ENCODE measurements at regions not wholly inside any gene's neighbourhood (a gene's known extent, or its start where the extent isn't known, plus 50 kb on each side); places are given as distances from the start of the nearest gene placed in this dataset.
"Not testable (repeated sequence)": the region's sequence is repeated elsewhere in the genome, so short reads cannot be mapped to it uniquely, and the experiment has no call there.

DNA sequence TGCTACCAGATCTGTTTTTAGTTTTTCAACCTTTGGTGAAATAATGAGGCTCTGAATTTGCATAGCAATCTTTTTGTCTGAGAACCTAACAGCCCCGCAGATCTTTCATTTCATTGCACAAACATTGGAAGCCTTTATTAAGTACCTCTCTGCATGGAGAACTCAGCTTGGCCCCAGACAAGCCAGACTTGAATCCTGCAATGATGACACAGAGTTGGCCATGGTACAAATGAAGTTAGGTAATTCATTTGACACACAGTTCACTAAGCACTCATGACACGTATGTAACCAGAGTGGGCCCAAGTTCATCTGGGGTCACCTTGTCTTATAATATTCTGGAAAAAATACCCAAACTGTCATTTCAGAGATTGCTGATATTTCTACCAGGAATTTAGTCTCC lies 439.1 kb upstream of the ID2 start:
- DNase-seq (ENCODE audit: low read depth in 4 of 4, low spot score in 3 of 4): no peak

DNA sequence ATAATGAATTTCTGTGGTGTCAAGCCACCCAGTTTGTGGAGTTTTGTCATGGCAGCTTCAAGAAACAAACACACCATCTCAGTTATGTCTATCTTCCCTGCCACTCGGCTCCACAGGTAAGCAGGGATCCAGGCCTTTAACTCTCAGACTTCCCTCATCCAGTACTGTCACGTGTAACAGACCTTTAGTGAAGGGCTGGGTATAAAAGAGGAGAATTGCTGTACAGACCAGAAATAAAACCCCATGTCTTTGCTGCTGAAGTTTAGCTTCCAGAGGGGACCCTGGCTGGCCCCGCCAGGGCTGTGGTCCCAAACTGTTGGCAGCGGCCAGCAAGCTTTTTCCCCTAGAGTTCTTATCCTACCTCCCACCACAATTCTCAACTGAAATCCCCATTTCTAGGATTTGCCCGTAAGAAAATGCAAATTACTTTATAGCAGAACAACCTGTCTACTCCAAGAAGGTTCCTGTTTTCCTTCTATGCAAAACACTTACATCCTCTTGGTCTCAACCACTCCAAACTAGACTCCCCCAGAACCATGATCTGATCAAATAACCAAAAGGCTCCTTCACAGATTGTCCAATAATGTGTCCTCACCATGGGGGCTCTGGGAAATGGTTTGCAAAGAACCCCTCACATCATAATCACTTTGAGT lies 438.0 kb upstream of the ID2 start:
- DNase-seq (ENCODE audit: low read depth in 4 of 4, low spot score in 3 of 4): no peak

GRCh38 chr2:8244639-8245038 lies 437.2 kb upstream of the ID2 start:
- DNase-seq (ENCODE audit: low read depth in 4 of 4, low spot score in 3 of 4): no peak

DNA sequence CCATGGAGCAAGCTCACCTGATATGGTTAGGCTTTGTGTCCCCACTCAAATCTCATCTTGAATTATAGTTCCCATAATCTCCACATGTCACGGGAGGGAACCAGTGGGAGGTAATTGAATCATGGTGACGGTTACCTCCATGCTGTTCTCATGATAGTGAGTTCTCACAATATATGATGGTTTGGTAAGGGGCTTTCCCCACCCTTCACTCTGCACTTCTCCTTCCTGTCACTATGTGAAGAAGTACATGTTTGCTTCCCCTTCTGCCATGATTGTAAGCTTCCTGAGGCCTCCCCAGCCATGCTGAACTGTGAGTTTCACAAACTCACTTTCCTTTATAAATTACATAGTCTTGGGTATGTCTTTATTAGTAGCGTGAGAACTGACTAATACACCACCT lies 435.7 kb upstream of the ID2 start:
- no peak for DNase-seq (ENCODE audit: low read depth in 4 of 4, low spot score in 3 of 4)

DNA sequence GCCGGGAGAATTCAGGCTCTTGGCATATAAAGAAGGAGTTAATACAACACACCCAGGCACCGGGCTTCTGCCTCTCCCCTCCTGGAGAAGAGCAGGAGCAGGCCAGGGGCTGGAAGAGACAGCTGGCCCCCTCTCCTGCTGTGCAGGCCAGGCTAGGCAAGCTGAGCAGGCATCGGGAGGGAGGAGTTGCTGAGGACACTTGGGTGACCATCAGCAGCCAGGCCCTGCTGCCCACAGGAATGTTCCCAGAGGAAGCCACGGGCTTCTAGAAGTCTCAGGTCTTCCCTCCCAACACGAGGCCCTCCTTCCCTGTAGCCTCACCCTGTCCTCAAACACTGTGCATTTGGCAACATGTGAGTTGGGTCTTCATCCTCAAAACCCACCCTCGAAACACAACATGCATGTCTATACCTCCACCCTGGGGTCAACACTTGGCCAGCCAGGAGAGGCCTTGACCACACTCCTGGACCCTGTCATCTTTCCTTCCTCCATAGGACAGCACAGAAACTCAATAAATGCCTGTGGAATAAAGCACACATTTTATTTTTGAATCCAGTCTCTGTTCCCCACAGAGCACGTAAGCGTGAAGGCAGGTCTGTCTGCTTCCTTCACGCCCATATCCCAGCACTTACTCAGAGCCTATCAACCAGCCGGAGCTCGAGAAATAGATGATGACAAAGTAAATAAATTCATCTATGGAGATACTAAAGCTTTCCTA lies 433.8 kb upstream of the ID2 start:
- DNase-seq (ENCODE audit: low read depth in 4 of 4, low spot score in 3 of 4): no peak

DNA sequence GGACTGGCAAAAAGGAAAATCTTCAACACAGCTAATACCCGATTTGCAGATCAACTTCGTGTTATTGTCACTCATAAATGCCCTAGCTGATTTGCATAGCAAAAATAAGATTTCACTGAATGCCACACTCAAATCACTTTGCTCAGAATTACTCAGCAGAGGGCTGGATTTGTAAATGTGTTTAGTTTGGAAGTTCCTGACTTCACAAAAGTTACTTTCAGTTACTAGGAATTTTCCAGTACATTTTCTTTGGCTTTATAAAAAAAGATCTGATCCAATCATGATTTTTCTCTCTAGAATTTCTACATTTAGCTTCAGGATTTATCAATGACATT lies 433.3 kb upstream of the ID2 start:
- DNase-seq (ENCODE audit: low read depth in 4 of 4, low spot score in 3 of 4): no peak

DNA sequence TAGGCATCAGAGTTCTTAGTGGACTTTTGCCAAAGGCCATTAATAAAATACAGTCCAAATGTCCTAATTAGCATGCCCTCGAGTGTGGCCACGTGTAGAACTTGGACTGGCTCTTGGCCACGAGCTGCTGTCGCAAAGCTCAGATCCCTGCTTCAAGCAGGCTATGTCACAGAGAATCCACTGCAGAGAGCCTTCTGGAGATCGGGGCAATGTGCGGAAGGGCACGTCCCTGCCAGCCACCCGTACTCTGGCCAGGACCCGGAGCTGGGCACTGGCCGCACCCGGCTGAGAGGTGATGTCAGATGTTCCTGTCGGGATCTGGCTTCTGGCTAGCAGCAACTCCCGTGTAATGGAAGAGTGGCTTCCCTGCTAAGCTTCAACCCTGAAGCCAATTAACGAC lies 432.7 kb upstream of the ID2 start:
- DNase-seq (ENCODE audit: low read depth in 4 of 4, low spot score in 3 of 4): no peak

- DNase-seq (ENCODE audit: low read depth in 4 of 4, low spot score in 3 of 4): no peak
These were observed 432.1 kb upstream of the ID2 start for GRCh38 chr2:8249769-8250168.

DNA sequence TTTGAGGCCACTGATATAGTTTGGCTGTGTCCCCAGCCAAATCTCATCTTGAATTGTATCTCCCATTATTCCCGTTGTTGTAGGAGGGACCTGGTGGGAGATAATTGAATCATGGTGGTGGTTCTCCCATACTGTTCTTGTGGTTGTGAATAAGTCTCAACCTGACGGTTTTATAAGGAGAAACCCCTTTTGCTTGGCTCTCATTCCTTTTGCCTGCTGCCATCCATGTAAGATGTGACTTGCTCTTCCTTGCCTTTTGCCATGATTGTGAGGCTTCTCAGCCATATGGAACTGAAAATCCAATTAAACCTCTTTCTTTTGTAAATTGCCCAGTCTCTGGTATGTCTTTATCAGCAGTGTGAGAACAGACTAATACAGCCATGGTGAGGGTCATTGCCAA lies 431.6 kb upstream of the ID2 start:
- DNase-seq (ENCODE audit: low read depth in 4 of 4, low spot score in 3 of 4): not testable (repeated sequence)

DNA sequence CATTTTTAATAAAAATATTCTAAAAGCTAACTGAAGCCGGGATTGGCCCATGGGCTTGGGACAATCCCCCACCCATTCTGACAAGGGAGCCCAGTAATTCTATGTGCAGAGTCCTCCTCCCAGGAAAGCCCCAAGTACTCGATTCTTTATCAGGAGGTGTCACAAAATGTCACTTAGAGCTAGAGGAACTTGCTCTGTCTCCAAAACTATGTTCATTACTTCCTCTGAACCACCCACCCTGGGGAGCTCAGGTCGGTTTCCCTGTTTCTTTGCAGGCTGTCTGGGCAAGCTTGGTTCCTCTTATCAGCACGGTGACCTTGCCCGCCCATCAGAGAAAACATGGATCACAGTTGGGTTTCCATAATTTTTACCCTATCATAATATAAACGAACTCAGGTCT lies 430.6 kb upstream of the ID2 start:
- no peak for DNase-seq (ENCODE audit: low read depth in 4 of 4, low spot score in 3 of 4)

GRCh38 chr2:8251856-8252255 lies 430.0 kb upstream of the ID2 start:
- no peak for DNase-seq (ENCODE audit: low read depth in 4 of 4, low spot score in 3 of 4)

DNA sequence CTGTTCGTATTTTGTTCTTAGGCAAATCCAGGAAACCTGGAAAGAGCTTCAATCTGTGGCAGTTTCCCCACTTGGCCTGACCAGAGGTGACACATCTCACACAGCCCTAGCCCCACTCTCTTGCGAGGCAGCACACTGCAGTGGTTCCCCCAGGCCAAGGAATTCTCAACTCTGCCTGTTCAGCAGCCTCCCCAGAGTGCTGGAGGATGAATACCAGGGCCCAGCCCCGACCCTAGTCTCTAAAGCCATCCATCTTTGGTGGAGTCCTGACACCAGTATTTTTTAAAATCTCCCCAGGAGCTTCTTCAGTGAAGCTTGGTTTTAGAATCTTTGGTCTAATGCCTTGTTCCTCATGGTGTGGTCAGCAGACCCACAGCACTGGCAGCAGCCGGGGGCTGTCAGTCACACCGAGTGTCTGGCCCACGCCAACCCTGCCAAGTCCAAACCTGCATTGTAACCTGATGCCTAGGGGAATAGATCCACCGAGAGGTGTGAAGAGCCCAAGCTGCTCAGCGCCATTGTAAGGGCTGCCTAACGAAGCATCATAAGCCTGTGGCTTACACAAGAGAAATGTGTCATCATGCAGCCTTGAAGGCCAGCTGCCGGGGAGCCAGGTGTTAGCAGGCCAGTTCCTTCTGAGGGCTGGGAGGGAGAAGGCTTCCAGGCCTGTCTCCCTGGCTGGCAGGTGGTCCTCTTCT lies 428.7 kb upstream of the ID2 start:
- DNase-seq (ENCODE audit: low read depth in 4 of 4, low spot score in 3 of 4): no peak

GRCh38 chr2:8253781-8254180 lies 428.1 kb upstream of the ID2 start:
- DNase-seq (ENCODE audit: low read depth in 4 of 4, low spot score in 3 of 4): no peak

DNA sequence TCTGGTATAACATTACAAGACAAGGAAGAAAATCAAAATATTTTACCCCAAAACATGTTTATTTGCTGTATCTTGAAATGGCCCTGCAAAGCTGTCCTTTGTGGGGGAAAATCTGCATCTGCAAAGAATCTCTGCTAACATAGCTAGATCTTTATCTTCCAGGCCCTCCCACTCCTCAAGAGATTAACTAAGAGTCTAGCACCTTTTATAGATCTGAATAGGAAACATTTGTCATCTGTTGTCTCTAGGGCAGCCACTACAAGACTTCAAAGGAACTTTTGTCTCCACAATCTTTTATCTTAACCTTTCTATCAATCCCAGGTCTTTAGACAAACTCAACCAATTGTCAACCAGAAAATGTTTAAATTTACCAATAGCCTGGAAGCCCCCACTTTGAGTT lies 427.6 kb upstream of the ID2 start:
- DNase-seq (ENCODE audit: low read depth in 4 of 4, low spot score in 3 of 4): not testable (repeated sequence)

DNA sequence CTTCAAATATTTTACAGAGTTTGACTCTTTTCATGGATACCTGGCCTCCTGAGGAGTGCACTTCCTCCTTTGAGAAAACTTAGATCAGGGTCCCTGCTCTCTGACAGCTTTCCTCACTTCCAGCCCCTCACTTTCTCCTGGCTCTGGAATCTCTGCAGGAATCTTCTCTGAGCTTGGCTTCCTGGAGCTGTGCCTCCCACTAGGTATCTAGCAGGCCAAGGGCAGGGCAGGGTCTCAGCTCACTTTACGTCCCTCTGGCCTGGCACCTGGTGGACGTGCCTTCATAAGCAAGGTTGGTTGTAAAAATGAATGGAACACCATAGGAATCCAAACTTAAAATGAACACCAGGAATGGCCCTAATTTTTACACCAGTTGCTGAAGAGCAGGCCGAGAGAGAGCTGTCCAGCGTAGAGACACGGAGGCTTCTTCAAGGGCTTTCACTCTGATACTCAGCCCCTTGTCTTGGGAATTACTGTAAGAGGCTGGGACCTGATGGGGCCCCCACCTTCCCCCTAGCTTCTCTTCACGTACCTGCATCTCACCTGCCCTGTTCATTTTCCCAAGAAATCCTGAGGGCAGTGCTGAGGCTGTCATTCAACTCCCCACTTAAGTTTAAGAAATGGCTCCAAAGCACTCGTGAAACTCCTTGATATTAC lies 426.9 kb upstream of the ID2 start:
- DNase-seq (ENCODE audit: low read depth in 4 of 4, low spot score in 3 of 4): no peak

GRCh38 chr2:8255448-8255800 lies 426.4 kb upstream of the ID2 start:
- DNase-seq (ENCODE audit: low read depth in 4 of 4, low spot score in 3 of 4): no peak

DNA sequence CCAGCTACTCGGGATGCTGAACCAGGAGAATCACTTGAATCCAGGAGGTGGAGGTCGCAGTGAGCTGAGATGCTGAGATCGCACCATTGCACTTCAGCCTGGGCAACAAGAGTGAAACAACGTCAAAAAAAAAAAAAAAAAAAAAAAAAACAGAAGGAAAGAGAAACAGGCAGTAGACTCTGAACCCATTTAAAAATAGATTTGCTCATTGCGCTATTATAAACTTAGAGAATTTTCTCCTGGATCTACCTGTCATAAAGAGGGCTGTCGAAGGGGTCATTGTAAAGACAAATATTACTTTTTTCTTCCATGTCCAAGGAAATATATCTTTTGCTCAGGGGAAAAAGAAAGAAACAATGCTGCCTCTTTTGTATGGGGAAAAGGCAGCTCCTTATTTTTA lies 425.0 kb upstream of the ID2 start:
- no peak for DNase-seq (ENCODE audit: low read depth in 4 of 4, low spot score in 3 of 4)

DNA sequence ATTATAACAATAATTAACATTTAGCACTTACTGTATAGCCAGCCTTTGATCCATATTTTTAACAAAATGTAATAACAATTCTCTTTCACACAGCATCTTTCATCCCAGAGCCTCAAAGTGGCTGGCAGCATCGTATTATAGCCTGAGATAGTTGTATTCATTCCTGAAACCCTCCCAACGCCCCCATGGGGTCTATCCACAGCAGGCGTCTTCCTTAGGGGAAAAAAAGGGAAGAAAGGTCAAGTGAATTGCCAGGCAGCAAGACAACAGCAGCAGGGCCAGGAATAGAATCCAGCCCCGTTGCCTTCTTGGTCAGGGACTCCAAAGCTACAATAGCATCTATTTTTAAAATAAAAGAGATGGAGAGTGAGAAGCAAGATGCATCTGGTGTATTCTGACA lies 424.4 kb upstream of the ID2 start:
- DNase-seq (ENCODE audit: low read depth in 4 of 4, low spot score in 3 of 4): no peak

DNA sequence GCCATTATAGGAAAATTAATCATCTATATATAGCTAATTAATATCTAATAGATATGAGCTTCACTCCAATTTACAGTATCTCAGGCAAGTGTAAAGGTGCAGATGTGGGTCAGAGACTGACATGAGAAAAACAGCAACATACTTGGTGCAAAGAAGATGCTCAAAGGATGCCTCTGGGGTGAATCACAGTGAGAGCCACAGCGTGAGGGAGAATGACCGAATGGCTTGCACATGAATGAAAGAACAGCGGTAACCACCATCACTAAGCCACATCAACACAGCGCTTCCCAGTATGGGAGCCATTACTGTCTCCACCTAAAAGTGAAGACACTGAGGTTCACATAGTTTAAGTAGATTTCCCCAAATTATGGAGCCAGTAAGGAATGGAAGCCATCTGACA lies 423.4 kb upstream of the ID2 start:
- DNase-seq (ENCODE audit: low read depth in 4 of 4, low spot score in 3 of 4): no peak

GRCh38 chr2:8259106-8259840 lies 422.6 kb upstream of the ID2 start:
- no peak for DNase-seq (ENCODE audit: low read depth in 4 of 4, low spot score in 3 of 4)

- no peak for DNase-seq (ENCODE audit: low read depth in 4 of 4, low spot score in 3 of 4)
These were observed 422.0 kb upstream of the ID2 start for GRCh38 chr2:8259841-8260178.

Data from right renal pelvis (tissue), 4 donors.